ENCODE measurements at regions not wholly inside any gene's neighbourhood (a gene's known extent, or its start where the extent isn't known, plus 50 kb on each side); places are given as distances from the start of the nearest gene placed in this dataset.

DNA sequence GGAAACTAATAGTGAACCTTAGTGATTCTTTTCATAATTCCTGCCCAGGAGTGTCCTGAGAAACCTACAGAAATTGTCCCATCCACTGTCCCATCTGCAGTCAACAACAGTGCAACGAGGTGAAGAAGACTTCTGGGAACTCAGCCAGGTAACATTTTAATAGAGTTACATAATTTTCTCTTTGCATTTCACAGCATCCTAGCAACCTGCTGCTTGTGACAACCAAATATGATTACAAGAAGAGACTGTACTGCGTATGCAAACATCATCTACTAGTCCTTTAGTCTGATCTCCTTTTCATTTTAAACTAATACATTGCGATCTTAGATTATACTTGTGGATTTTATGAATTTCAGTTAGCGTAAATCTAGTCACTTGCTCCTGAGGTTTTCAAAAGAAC lies 951.6 kb downstream of the TFAP2A start:
- TF ChIP-seq POLR2AphosphoS5 (IDR thresholded peaks at IDR 0.05; ENCODE audit: low read depth, low read length): no peak
- TF ChIP-seq SIN3A (IDR thresholded peaks at IDR 0.05; ENCODE audit: borderline replicate concordance, insufficient read depth, low read depth, low read length): no peak
- no peak for TF ChIP-seq TCF7L2 (IDR thresholded peaks at IDR 0.05; ENCODE audit: low read depth, low read length)
- TF ChIP-seq, protein P1, sequence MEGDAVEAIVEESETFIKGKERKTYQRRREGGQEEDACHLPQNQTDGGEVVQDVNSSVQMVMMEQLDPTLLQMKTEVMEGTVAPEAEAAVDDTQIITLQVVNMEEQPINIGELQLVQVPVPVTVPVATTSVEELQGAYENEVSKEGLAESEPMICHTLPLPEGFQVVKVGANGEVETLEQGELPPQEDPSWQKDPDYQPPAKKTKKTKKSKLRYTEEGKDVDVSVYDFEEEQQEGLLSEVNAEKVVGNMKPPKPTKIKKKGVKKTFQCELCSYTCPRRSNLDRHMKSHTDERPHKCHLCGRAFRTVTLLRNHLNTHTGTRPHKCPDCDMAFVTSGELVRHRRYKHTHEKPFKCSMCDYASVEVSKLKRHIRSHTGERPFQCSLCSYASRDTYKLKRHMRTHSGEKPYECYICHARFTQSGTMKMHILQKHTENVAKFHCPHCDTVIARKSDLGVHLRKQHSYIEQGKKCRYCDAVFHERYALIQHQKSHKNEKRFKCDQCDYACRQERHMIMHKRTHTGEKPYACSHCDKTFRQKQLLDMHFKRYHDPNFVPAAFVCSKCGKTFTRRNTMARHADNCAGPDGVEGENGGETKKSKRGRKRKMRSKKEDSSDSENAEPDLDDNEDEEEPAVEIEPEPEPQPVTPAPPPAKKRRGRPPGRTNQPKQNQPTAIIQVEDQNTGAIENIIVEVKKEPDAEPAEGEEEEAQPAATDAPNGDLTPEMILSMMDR (IDR thresholded peaks at IDR 0.05): no peak
- TF ChIP-seq, protein P2, sequence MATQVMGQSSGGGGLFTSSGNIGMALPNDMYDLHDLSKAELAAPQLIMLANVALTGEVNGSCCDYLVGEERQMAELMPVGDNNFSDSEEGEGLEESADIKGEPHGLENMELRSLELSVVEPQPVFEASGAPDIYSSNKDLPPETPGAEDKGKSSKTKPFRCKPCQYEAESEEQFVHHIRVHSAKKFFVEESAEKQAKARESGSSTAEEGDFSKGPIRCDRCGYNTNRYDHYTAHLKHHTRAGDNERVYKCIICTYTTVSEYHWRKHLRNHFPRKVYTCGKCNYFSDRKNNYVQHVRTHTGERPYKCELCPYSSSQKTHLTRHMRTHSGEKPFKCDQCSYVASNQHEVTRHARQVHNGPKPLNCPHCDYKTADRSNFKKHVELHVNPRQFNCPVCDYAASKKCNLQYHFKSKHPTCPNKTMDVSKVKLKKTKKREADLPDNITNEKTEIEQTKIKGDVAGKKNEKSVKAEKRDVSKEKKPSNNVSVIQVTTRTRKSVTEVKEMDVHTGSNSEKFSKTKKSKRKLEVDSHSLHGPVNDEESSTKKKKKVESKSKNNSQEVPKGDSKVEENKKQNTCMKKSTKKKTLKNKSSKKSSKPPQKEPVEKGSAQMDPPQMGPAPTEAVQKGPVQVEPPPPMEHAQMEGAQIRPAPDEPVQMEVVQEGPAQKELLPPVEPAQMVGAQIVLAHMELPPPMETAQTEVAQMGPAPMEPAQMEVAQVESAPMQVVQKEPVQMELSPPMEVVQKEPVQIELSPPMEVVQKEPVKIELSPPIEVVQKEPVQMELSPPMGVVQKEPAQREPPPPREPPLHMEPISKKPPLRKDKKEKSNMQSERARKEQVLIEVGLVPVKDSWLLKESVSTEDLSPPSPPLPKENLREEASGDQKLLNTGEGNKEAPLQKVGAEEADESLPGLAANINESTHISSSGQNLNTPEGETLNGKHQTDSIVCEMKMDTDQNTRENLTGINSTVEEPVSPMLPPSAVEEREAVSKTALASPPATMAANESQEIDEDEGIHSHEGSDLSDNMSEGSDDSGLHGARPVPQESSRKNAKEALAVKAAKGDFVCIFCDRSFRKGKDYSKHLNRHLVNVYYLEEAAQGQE (IDR thresholded peaks at IDR 0.05; ENCODE audit: insufficient read depth in 1 of 2, low read depth in 2 of 2, low read length in 1 of 2): no peak

All from Panc1 (cell line).